Hepatocyte (in vitro differentiated cells): ENCODE measurements at regions not wholly inside any gene's neighbourhood (a gene's known extent, or its start where the extent isn't known, plus 50 kb on each side); places are given as distances from the start of the nearest gene placed in this dataset.

Experiments
- DNase-seq: peaks from one replicate; pipeline ENCODE4 v3.0.0-alpha.2; 2016; ENCODE audit warnings: low spot score
- H2AFZ ChIP-seq: fragments of 200-600 bp; sonication (generic); 2 replicates; pipeline ENCODE4 v1.6.0; 2016; ENCODE audit warnings: antibody characterized with exemption, mild to moderate bottlenecking
- H3K27ac ChIP-seq: fragments of 200-600 bp; sonication (generic); 2 replicates; pipeline ENCODE4 v1.5.1; 2016; ENCODE audit warnings: mild to moderate bottlenecking
- H3K27me3 ChIP-seq: fragments of 200-600 bp; sonication (generic); 2 replicates; pipeline ENCODE4 v1.6.1; 2016
- H3K36me3 ChIP-seq: fragments of 200-600 bp; sonication (generic); replicated peaks from 2 replicates; pipeline ENCODE4 v1.5.1; 2016; ENCODE audit warnings: low read depth; ENCODE audit not compliant: insufficient read depth
- H3K4me1 ChIP-seq: fragments of 200-600 bp; sonication (generic); 2 replicates; pipeline ENCODE4 v1.5.1; 2016; ENCODE audit warnings: mild to moderate bottlenecking, moderate library complexity; ENCODE audit not compliant: insufficient read depth
- H3K4me2 ChIP-seq: fragments of 200-600 bp; sonication (generic); 2 replicates; pipeline ENCODE4 v1.6.0; 2016
- H3K4me3 ChIP-seq: fragments of 200-600 bp; sonication (generic); 2 replicates; pipeline ENCODE4 v1.5.1; 2016; ENCODE audit warnings: mild to moderate bottlenecking
- H3K79me2 ChIP-seq: fragments of 200-600 bp; sonication (generic); 2 replicates; pipeline ENCODE4 v1.6.0; 2017; ENCODE audit warnings: mild to moderate bottlenecking
- H3K9me2 ChIP-seq: fragments of 200-600 bp; sonication (generic); replicated peaks from 2 replicates; pipeline ENCODE4 v1.6.0; 2017; ENCODE audit warnings: mild to moderate bottlenecking; ENCODE audit not compliant: insufficient read depth
- H3K9me3 ChIP-seq: fragments of 200-600 bp; sonication (generic); 2 replicates; pipeline ENCODE4 v1.5.1; 2016; ENCODE audit warnings: low read depth, mild to moderate bottlenecking
- H4K20me1 ChIP-seq: fragments of 200-600 bp; sonication (generic); 2 replicates; pipeline ENCODE4 v1.6.0; 2016; ENCODE audit warnings: mild to moderate bottlenecking; ENCODE audit not compliant: insufficient read depth, poor library complexity, severe bottlenecking
- EZH2 ChIP-seq: fragments of 200-600 bp; sonication (generic); IDR thresholded peaks from 2 replicates; pipeline ENCODE4 v1.6.1; 2016; ENCODE audit warnings: antibody characterized with exemption, mild to moderate bottlenecking, borderline replicate concordance
- EZH2phosphoT487 ChIP-seq: fragments of 200-600 bp; sonication (generic); IDR thresholded peaks from one replicate; pipeline ENCODE4 v1.6.1; 2018; ENCODE audit warnings: antibody characterized with exemption, mild to moderate bottlenecking, low read depth, moderate library complexity; ENCODE audit not compliant: unreplicated experiment, severe bottlenecking
- WGBS: methylation state at CpG from one replicate; pipeline ENCODE4 v1.1.6; 2016; ENCODE audit warnings: low lambda C conversion rate; ENCODE audit errors: missing lambda C conversion rate; 5-methylcytosine and 5-hydroxymethylcytosine counted together
- TF ChIP-seq, protein P1 (sequence below): fragments of 200-600 bp; sonication (generic); IDR thresholded peaks from 2 replicates; pipeline ENCODE4 v1.5.1; 2016; ENCODE audit warnings: antibody characterized with exemption, mild to moderate bottlenecking; ENCODE audit not compliant: poor library complexity

DNA sequence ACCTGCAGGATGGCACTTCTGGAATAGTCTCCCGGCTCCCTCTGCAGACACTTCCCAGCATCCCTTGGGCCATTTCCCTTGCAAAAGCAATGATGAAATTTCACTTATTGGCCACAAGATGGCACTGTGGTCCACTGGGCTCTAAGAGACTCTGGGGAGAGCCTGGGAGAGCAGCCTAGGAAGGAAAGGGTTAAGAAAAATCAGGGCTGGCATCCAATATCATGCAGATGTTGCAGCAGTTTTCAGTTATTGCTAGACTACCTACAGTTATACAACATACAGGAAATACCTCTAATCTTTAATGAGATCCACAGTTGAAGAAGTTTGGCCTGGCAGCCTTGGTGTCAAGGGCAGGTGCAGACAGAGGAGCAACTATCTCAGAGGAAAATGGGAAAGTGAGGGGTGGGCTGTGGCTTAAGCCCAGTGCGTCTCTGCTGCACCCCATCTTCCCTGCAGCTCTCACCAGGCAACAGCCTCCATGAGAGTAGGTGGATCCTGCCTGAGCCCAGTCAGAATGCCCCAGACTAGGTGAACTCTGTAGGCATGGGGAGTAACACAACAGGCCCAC is 100.2 kb upstream of the PRSS58 start:
- no peaks in the 10 kb centered on the region for H3K9me2 ChIP-seq
- 14% methylated on average over 2 of the region's 2 CpGs for WGBS
- no peaks in the 10 kb centered on the region for H3K9me3 ChIP-seq
- H3K27me3 ChIP-seq = no peaks in the 10 kb centered on the region
- H3K36me3 ChIP-seq = no peaks in the 10 kb centered on the region
- peak; percentile 77 for DNase-seq
- H2AFZ ChIP-seq = peak overlapping the region; percentile 48
- no peaks in the 10 kb centered on the region for H4K20me1 ChIP-seq
- no peaks in the 10 kb centered on the region for H3K79me2 ChIP-seq
- TF ChIP-seq, protein P1, sequence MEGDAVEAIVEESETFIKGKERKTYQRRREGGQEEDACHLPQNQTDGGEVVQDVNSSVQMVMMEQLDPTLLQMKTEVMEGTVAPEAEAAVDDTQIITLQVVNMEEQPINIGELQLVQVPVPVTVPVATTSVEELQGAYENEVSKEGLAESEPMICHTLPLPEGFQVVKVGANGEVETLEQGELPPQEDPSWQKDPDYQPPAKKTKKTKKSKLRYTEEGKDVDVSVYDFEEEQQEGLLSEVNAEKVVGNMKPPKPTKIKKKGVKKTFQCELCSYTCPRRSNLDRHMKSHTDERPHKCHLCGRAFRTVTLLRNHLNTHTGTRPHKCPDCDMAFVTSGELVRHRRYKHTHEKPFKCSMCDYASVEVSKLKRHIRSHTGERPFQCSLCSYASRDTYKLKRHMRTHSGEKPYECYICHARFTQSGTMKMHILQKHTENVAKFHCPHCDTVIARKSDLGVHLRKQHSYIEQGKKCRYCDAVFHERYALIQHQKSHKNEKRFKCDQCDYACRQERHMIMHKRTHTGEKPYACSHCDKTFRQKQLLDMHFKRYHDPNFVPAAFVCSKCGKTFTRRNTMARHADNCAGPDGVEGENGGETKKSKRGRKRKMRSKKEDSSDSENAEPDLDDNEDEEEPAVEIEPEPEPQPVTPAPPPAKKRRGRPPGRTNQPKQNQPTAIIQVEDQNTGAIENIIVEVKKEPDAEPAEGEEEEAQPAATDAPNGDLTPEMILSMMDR = peak; percentile 79
- no peak for TF ChIP-seq EZH2
- no peak for TF ChIP-seq EZH2phosphoT487
- peak overlapping the region; percentile 62 for H3K4me2 ChIP-seq
- no peak overlapping the region for H3K4me3 ChIP-seq
- H3K4me1 ChIP-seq = no peaks in the 10 kb centered on the region
- H3K27ac ChIP-seq = no peak overlapping the region

DNA sequence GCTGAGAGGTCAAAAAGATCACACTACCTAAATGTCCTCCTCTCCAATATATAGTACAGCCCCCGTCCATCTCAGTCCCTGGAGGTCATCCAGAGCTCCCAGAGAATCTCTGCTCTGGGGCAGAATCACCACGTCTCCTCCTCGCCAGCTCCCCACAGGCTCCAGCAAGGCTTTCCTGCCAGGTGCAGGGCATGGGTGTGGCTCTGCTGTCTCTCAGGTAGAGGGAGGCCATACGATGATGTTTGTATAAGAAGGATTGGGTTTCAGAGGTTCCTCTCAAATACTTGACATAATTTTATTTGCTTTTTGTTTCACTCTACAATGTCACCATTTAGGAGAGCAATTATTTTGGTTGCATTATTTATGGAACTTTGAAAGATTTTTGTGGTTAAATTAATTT is 98.3 kb upstream of the PRSS58 start:
- H3K36me3 ChIP-seq = no peaks in the 10 kb centered on the region
- no peaks in the 10 kb centered on the region for H3K9me3 ChIP-seq
- no peak for TF ChIP-seq EZH2
- no peak for TF ChIP-seq EZH2phosphoT487
- TF ChIP-seq, protein P1 = no peak
- H3K4me1 ChIP-seq = no peaks in the 10 kb centered on the region
- H2AFZ ChIP-seq = no peak overlapping the region
- DNase-seq = no peak
- H4K20me1 ChIP-seq = no peaks in the 10 kb centered on the region
- H3K9me2 ChIP-seq = no peaks in the 10 kb centered on the region
- H3K4me3 ChIP-seq = no peak overlapping the region
- H3K4me2 ChIP-seq = no peak overlapping the region
- no peaks in the 10 kb centered on the region for H3K79me2 ChIP-seq
- no peak overlapping the region for H3K27ac ChIP-seq
- 68% methylated on average over 4 of the region's 4 CpGs for WGBS
- peaks cover 3% of the 10 kb centered on the region for H3K27me3 ChIP-seq

DNA sequence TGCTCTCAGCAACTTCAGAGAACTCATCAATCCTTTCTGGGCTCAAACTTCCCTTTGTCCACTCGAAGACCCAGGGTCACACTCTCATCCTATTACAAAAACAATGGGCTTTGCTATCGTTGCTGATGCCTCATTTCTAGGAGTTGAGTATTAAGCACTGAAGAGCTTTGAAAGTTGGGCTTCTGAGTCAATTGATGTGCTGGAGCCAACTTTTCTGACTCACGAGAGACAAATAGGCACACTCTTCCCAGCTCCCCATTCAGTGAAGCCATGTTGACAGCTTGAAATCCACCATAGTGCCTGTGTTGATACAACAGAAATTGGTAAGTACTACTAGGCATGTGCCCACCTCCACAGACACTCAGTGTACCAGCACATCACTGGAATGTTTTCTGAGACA is 97.5 kb upstream of the PRSS58 start:
- TF ChIP-seq, protein P1 = no peak
- TF ChIP-seq EZH2 (no peak), EZH2phosphoT487 (no peak)
- Histone ChIP-seq H3K4me1 (no peaks in the 10 kb centered on the region), H3K9me2 (no peaks in the 10 kb centered on the region), H3K4me2 (no peak overlapping the region), H4K20me1 (no peaks in the 10 kb centered on the region), H3K4me3 (no peak overlapping the region), H3K79me2 (no peaks in the 10 kb centered on the region), H3K36me3 (no peaks in the 10 kb centered on the region), H3K27ac (no peak overlapping the region), H3K9me3 (no peaks in the 10 kb centered on the region), H3K27me3 (peaks cover 11% of the 10 kb centered on the region), H2AFZ (no peak overlapping the region)
- WGBS = 65% methylated on average over 3 of the region's 3 CpGs
- DNase-seq = no peak
